ENCODE measurements at regions not wholly inside any gene's neighbourhood (a gene's known extent, or its start where the extent isn't known, plus 50 kb on each side); places are given as distances from the start of the nearest gene placed in this dataset.
"Not testable (repeated sequence)": the region's sequence is repeated elsewhere in the genome, so short reads cannot be mapped to it uniquely, and the experiment has no call there.

- Histone ChIP-seq H3K9me3 (no peaks in the 10 kb centered on the region), H3K4me3 (ENCODE audit: low read depth, low read length) (no peak overlapping the region), H3K36me3 (no peaks in the 10 kb centered on the region), H3K27me3 (no peaks in the 10 kb centered on the region), H3K4me1 (peaks cover 16% of the 10 kb centered on the region)
- no peak for TF ChIP-seq CTCF (IDR thresholded peaks at IDR 0.05; ENCODE audit: low read depth, low read length)
- no peak for DNase-seq
These were observed 58.6 kb upstream of the ZNF217 start for GRCh38 chr20:53652090-53652858.

- not testable (repeated sequence) for DNase-seq; H3K9me3 ChIP-seq; H3K4me3 ChIP-seq (ENCODE audit: low read depth, low read length); H3K36me3 ChIP-seq; H3K27me3 ChIP-seq
- peaks cover 10% of the 10 kb centered on the region; the same call in 1 of the 2 replicates for H3K4me1 ChIP-seq
These were observed 55.9 kb upstream of the ZNF217 start for GRCh38 chr20:53649493-53649892.

- Histone ChIP-seq H3K36me3 (no peaks in the 10 kb centered on the region), H3K27me3 (no peaks in the 10 kb centered on the region), H3K4me3 (ENCODE audit: low read depth, low read length) (no peak overlapping the region), H3K4me1 (peaks cover 10% of the 10 kb centered on the region; the same call in 1 of the 2 replicates), H3K9me3 (no peaks in the 10 kb centered on the region)
- no peak for DNase-seq
- no peak for TF ChIP-seq CTCF (IDR thresholded peaks at IDR 0.05; ENCODE audit: low read depth, low read length)
These were observed 53.7 kb upstream of the ZNF217 start for GRCh38 chr20:53647286-53647821.

- H3K27me3 ChIP-seq, result no peaks in the 10 kb centered on the region
- no peak for TF ChIP-seq CTCF (IDR thresholded peaks at IDR 0.05; ENCODE audit: low read depth, low read length)
- DNase-seq, result no peak
- peaks cover 5% of the 10 kb centered on the region; the same call in 1 of the 2 replicates for H3K4me1 ChIP-seq
- H3K4me3 ChIP-seq (ENCODE audit: low read depth, low read length), result no peak overlapping the region
- no peaks in the 10 kb centered on the region for H3K36me3 ChIP-seq
- H3K9me3 ChIP-seq, result no peaks in the 10 kb centered on the region
These were observed 52.9 kb upstream of the ZNF217 start for GRCh38 chr20:53646550-53646949.

GRCh38 chr20:53645582-53645897 lies 51.9 kb upstream of the ZNF217 start:
- DNase-seq, result no peak
- H3K4me3 ChIP-seq (ENCODE audit: low read depth, low read length), result no peak overlapping the region

GRCh38 chr20:53644108-53644507 lies 50.5 kb upstream of the ZNF217 start:
- not testable (repeated sequence) for H3K27me3 ChIP-seq; H3K4me1 ChIP-seq; H3K4me3 ChIP-seq (ENCODE audit: low read depth, low read length); H3K36me3 ChIP-seq; DNase-seq; H3K9me3 ChIP-seq

More at GRCh38 chr20:53645582-53645897, 51.9 kb upstream of the ZNF217 start:
- no peak for TF ChIP-seq CTCF (IDR thresholded peaks at IDR 0.05; ENCODE audit: low read depth, low read length)
- H3K27me3 ChIP-seq, result no peaks in the 10 kb centered on the region
- H3K36me3 ChIP-seq, result no peaks in the 10 kb centered on the region
- H3K4me1 ChIP-seq, result peaks cover 5% of the 10 kb centered on the region; the same call in 1 of the 2 replicates
- no peaks in the 10 kb centered on the region for H3K9me3 ChIP-seq

Data from BE2C (cell line).